NCI-H510A treated with DMSO at 0.1 percent for 48 hours (cell line): ENCODE measurements at regions not wholly inside any gene's neighbourhood (a gene's known extent, or its start where the extent isn't known, plus 50 kb on each side); places are given as distances from the start of the nearest gene placed in this dataset.
"Not testable (repeated sequence)": the region's sequence is repeated elsewhere in the genome, so short reads cannot be mapped to it uniquely, and the experiment has no call there.

ENCODE experiments used
- DNase-seq: peaks from one replicate; lab custom pipeline; 2025; lab: John Stamatoyannopoulos, UW

DNA sequence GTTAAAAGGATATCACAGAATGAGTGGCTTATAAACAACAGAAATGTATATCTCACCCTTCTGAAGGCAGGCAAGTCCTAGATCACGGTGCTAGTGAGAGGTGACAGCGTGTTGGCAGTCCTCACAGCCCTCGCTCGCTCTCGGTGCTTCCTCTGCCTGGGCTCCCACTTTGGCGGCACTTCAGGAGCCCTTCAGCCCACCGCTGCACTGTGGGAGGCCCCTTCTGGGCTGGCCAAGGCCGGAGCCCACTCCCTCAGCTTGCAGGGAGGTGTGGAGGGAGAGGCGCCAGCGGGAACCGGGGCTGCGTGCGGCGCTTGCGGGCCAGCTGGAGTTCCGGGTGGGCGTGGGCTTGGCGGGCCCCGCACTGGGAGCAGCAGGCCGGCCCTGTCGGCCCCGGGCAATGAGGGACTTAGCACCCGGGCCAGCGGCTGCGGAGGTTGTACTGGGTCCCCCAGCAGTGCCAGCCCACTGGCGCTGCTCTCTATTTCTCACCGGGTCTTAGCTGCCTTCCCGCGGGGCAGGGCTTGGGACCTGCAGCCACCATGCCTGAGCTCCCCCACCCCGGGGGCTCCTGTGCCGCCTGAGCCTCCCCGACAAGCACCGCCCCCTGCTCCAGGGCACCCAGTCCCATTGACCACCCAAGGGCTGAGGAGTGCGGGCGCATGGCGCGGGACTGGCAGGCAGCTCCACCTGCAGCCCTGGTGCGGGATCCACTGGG, 778.1 kb downstream of the DIPK2A start:
- DNase-seq: not testable (repeated sequence)

DNA sequence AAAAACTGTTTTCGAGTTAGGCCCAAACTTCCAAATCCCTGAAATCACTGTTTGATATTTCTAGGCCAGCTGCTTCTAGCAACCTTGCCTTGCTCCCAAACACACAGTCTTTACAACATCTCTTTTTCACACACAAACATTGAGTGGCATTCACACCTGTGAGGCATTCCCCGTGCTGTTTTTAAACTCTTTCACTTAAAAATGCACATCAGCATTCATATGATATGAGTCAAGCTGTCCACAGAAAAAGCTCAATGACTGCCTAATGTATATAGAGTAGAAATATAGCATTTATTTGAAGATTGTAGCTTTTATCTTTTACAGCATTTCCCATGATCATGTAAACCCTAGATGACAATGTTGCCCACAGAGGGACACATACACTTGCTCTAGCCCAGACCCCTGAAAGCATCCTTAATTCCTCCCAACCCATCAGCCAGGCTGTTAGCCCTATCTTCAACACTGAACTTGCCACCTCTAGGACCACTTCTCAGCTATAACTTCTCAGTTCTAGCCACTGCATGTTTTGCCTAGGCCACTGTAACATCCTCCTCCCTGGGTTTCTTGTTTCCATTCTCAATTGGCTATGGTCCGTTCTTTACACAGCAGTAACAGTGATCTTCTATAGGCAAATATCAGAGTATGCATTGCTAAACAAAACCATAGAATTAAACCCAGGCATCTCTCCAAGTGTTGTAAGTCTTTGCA, 782.6 kb downstream of the DIPK2A start:
- DNase-seq: no peak

DNA sequence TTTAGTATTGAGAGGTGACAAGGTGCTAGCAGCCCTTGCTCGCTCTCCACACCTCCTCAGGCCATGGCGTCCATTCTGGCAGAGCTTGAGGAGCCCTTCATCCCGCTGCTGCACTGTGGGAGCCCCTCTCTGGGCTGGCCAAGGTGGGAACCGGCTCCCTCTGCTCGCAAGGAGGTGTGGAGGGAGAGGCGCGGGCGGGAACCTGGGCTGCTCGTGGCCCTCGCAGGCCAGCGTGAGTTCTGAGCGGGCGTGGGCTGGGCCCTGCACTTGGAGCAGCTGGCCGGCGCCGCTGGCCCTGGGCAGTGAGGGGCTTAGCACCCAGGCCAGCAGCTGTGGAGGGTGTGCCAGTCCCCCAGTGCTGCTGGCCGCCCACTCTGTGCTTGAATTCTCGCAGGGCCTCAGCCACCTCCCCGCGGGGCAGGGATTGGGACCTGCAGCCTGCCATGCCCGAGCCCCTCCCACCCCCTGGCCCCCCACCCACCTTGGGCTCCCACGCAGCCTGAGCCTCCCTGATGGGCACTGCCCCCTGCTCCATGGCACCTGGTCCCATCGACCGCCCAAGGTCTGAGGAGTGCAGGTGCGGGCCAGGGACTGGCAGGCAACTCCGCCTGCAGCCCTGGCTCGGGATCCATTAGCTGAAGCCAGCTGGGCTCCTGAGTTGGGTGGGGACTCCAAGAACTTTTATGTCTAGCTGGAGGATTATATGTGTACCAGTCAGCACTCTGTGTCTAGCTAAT, 785.2 kb downstream of the DIPK2A start:
- no peak for DNase-seq

DNA sequence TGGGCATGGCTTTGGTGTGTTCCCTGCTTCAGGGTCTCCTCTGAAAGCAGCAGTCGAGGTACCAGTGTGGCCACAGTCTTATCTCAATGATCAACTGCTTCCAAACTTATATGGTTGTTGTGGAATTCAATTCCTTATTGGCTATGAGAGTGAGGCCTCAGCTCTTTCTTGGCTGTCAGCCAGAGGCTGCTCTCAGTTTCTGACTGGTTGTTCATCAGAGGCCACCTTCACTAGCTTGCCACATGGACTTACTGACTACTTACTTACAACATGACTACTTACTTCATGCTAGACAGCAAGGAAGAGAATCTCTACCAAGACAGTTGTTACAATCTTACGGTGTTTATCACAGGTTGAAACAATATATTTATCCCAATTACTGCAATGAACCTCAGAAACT, 789.2 kb downstream of the DIPK2A start:
- no peak for DNase-seq

DNA sequence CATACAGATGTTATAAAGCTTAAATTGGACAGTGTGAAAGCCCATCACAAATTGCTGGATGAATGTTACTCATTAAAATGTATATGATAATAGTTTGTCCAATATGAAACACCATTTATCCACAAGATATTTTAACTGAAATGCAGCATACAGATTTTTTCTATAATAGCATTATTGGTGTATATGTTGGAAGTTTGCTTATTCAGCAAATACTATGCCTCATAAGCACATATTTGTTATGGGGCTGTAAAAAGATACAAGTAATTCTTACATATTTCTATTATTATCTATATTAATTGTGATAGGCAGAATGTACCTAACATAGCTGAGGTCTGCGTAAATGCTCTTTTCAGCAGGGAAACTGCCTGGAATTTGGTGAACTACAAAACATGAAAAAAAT, 790.5 kb downstream of the DIPK2A start:
- DNase-seq: no peak

DNA sequence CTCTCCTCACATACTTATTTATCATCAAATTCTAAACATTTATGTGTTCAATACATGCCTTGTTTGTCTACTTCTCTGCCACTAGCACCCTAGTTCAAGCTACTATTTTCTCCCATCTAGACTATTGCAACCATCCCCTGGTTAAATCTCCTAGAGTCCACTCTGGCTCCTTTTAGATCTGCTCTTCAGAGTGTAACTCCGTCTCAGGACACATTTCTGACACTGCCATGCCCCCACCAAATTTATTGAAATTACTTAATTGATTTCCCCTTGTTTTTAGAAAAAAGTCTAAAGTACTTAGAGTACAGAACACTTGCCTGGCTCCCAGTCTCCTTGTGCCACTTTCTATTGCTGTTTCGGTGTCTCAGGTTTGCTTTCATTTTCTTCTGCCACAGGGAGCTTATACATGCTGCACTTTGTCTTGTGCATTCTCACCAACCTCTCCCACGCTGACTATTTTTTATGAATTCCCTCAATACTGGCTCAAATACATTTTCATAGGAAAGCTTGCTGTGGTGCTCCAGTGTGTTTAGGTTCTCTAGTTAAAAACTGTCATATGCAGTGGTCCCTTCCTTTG, 792.3 kb downstream of the DIPK2A start:
- no peak for DNase-seq

DNA sequence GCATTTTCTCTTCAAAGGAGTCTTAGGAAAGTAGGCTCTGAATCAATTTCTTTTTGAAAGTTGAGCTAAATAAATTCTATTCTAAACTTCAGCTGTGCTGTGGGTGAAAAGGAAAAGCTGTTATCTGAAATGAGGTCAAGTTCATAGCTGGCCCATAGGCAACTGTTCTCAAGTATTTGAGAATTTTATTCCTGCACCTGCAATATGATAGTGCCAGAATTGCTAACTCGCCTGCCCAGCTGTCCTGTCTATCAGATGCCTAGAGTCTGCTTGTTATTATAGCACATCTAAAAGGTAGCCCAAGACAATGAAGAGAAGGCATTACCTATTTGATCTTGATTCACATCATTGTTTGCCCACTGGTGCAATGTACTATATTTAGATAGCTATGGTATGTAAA, 798.7 kb downstream of the DIPK2A start:
- DNase-seq: no peak

DNA sequence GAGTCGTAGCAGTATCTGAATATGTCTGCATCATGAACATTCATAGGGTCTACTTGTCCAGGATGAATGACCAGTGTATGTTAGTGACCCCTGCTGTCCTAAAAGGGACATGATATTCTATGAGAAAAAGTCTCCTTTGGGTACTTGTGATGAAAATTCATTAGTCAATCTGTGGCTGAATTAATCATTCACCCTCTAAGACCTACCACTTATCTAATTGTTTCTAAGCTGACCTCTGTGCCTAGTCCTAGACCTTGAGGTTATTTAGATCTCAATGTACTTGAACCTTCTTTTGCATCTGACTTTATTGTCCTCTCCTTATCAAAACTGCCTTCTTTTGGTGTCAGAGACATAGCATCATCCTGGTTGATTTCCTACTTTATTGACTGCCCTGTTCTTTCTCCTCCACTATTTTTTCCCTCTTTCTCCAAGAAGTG, 799.3 kb downstream of the DIPK2A start:
- no peak for DNase-seq

DNA sequence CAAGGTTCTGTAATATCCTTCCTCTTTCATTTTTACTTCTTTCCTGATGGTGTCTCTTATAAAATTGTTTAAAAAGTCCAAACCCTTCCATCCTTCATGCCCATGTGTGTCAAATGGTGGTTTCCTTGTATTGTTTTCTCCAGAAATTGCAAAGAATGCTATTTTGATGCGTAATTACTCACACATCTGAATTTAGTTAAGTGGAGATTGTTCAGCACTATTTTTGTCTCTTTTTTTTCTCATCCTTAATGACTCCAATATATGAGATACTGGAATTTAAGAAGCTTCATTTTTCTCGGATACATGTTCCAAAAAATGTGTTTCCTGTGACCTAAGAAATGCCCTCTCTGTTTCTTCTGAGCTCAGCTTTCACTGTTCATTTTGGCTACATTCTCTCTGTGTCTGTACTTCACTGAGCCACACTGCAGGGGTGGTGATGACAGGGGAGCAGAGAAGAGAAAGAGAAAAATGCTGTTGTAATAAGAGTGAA, 799.8 kb downstream of the DIPK2A start:
- DNase-seq: no peak

DNA sequence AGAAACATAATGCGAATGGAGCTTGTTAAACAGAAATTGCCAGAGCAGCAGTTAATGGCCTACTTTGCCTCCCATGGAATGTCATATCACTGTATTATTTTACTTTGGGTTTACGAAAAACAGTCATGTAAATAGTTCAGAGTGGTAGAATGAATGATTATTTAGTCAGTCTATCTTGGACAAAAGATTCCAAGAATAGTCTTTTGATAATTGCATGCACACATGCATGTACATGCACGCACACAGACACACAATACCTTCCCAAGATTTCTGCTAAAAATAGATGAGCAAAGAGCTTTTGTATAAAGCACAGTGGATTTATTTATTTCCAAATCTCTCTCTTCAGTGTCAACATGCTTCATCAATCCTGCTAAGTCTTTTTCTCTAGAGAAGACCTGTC, 800.7 kb downstream of the DIPK2A start:
- DNase-seq: no peak

DNA sequence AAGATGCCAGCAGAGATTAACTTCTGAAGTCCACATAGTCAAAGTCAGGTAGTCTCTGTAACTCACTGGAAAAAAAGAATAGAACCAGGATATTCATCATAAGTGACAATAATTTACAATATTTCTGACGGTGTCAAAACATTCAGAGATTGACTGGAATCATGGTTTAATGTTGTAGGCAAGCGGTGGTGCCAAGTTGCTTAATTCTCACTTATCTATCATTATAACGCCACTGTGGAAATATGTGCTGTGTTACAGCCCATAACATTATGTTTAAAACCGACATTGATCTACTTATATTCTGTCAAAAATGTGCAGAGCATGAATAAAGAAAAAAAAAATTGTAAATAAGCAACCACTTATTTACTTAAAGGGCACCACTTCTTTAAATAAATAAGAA, 801.7 kb downstream of the DIPK2A start:
- DNase-seq: no peak

DNA sequence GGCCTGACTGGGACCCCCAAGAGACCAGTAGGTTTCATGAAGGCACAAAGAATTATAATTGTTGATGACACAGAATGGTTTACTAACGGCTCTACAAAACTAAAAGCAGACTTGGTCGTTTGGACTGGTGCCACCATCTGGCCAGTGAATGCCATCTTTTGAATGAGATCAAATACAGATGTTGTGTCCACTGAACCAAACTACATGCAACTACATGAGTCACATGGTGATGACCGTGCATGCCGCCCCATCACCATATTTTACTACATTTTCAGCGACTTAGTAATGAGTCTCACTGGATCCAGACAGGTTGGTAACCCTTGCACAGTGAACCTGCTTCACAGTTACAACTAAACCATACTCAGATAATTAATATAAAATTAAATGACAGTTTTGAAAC, 803.3 kb downstream of the DIPK2A start:
- no peak for DNase-seq

DNA sequence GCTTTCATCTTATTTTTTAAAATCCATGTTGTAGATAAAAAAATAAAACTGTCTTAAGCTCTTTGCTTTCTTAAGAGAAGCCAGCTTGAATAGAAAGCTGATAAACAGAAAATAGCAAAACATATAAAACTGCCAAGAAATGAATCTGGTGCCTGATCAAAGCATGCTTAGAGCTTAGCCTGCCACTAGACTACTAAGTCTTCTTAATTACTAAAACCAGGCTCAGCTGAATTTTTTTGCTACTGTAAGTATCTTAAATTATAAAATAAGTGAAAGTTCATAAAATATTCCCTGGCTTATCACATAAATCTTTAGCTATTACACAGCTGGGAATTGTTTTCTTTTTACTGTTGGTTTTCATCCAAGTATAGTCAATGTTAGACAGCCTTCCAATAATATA, 803.9 kb downstream of the DIPK2A start:
- no peak for DNase-seq

DNA sequence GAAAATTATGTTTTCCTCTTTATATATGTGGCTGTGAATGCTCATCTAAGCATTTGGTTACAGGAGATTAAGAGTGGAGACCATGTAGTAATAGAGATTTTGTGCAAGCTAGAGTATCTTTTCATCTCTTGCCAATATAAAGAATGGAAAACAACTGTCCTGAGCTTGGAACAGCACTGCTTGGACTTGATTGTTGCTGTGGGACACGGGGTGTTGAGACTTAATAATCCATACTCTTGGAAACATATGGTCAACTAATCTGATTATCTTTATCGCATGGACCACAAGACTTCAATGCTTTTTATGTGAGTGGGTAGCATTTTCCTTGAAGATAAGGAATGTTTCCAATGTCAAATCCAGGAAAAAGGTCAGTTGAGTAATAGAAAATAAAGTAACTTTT, 806.3 kb downstream of the DIPK2A start:
- no peak for DNase-seq

DNA sequence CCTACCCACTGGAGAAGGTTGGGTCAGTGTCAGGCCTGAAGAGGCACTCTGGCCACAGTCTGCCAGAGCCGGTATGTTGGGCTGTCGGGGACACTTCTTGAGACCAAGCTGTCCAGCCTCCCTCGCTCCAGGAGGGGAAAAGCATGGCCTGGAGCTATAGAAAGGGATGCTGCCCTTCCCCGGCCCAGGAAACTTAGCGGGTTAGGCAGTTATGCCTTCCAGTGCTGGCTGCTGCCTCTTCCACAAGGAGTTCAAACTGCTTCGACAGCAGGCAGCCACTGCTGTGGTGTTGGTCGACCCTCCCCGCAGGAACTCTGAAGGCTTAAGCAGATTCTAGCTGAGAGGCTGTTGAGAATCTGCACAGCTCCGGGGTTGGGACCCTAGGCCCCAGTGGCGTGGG, 819.4 kb downstream of the DIPK2A start:
- DNase-seq: no peak

DNA sequence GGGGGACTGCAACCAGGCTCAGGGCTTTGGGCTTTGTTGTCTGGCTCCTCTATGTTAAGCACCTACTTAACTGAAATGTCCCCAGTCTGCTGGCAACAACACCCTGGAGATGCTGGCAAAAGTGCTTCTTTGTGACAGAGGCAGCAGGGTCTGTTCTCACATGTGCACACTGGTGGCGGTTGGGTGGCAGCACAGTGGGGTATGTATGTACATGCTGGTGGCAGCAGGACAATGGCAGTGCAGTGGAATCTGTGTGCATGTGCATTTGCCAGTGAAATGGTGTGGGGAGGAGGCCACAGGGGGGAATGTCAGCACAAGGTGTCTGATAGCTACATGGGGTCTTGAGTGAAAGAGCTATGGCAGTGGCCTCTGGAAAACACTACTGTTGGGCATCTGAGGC, 830.3 kb downstream of the DIPK2A start:
- DNase-seq: no peak

DNA sequence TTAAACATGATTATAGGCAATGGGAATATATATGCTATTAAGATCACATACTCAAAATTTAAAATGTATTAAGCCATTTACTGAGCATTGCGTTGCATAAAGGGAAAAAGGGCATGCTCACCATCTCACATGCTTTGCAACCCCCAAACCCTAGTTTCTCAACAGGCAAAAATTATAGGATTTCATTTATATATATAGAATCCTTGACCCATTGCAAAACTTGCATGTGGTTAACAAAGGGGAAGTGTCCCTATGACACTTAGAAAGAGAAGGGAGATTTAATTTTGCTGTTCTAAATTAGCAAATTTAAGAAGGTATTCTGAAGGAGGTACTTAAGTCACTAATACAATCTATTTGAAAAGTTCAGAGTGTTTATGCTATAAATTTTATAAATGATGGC, 837.8 kb downstream of the DIPK2A start:
- no peak for DNase-seq

DNA sequence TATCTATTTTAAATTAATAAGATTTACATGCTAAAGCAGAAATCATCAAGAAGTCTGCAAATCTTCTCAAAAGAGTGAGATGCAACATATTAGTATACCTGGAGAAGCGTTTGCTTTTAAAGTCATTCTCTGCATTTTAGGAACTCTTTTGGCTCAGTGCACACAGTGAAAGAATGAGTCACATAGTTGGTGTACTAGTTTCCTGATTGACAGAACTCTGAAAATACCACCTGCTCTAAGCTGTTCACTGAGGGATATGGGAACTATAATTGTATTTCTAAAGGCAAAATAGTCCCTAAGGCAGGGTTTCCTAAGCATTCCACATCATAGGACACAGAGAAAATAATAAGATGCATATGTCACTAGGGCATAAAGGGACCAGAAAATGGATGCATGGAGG, 838.5 kb downstream of the DIPK2A start:
- DNase-seq: no peak

DNA sequence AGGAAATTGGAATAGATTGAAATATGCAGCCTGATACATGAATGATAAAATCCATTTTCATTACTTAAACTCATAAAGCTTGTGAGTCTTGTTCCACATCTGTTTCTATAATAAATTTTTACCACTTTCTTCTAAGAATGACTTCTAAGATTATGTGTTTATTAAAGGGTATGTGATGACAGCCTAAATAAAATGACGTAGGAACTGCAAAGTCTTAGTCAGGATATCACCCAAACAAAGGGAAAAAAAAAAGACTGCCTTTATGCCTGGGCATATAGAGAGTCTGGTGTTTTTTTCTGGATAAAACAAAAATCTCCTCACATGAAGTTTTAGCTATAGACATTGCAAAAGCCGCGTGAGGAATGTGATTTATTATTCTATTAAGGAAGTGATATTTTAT, 844.0 kb downstream of the DIPK2A start:
- DNase-seq: no peak

DNA sequence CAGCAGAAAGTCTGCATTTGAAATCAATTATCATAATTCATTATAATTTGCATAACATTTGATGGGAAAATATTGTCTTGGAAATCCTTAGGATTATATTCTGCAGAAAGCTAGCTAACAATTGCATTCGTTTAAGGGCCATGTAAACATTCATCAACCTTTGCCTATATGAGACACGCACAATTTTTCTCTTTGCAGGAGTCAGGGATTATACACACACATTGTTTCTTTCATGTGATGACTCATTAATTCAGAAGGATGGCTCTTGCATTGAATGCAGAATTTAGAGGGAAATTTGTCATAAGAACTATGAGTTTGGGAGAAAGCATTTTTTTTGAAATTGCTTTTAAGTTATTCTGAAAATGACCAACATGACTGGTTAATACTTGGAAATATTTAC, 844.7 kb downstream of the DIPK2A start:
- no peak for DNase-seq

DNA sequence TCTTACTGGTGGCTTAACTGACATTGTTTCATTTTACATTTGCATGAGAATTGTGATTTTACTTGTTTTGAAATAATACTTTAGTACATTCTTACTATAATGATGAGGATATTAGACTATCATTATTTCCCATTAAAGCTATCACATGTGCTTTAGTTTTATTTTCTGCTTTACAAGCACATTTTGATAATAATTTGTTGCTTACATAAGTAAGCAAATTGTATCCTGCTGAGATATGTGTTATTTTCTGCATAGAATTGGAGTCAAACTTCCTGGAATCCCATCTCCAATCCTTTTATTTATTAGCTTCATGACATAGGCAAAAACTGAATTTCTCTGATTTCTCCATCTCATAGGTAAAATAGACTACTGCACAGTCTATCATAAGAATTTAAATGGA, 847.4 kb downstream of the DIPK2A start:
- no peak for DNase-seq

DNA sequence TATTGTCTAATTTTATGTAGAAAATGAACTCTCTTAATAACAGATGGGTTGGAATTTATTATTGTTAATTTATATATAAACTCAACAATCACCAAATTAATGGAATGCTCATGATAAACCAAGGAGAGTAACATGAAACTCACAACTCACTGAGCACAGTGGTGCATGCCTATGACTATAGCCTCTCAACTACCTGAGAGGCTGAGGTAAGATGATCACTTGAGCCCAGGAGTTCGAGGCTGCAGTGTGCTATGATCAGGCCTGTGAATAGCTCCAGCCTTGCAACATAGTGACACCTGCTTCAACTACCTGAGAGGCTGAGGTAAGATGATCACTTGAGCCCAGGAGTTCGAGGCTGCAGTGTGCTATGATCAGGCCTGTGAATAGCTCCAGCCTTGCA, 848.6 kb downstream of the DIPK2A start:
- DNase-seq: not testable (repeated sequence)

DNA sequence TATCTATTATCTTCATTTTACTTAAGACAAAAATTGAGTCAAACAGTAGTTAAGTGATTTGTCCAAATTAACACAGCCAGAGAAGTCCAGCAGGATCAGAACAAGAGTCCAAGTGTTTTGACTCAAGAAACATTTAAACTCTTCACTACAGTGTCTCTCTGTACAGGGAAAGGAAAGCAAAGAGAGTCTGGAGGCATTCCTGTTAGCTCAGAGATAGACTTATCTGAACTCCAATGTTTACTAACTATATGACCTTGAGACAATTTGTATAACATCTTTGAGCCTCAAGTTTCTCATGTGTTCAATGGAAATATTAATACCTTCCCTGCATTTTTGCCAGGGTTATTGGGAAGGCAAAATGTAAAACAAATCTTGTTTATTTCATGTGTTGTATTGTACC, 849.1 kb downstream of the DIPK2A start:
- no peak for DNase-seq
